ENCODE measurements at regions not wholly inside any gene's neighbourhood (a gene's known extent, or its start where the extent isn't known, plus 50 kb on each side); places are given as distances from the start of the nearest gene placed in this dataset.

- TF ChIP-seq CTCF (IDR thresholded peaks at IDR 0.05; ENCODE audit: insufficient read depth, low read depth, low read length): no peak
- TF ChIP-seq EZH2 (IDR thresholded peaks at IDR 0.05; ENCODE audit: insufficient read depth, low read length): no peak
These were observed 65.2 kb downstream of the TEX13C start for GRCh38 chrX:125384867-125385266.

All from astrocyte (in vitro differentiated cells and primary cell).